ENCODE measurements at regions not wholly inside any gene's neighbourhood (a gene's known extent, or its start where the extent isn't known, plus 50 kb on each side); places are given as distances from the start of the nearest gene placed in this dataset.

GRCh38 chr10:6888434-6888833, 308.4 kb upstream of the PRKCQ start:
- intact Hi-C loops (cut with micrococcal nuclease) (no loop called here), dilution Hi-C loops (cut with MboI; ENCODE audit: extremely low pct_ligation_motif_present, low sequenced_read_pairs) (no loop called here)
- ChIA-PET CTCF (no interaction called here), POLR2A (no interaction called here)
- H3K9me1 ChIP-seq (replicated peaks; ENCODE audit: control insufficient read depth, extremely low read depth, insufficient read depth, low read length) = no peaks in the 10 kb centered on the region
- no peaks in the 10 kb centered on the region for H4K20me1 ChIP-seq (replicated peaks; ENCODE audit: control insufficient read depth, extremely low read depth, insufficient read depth, low read length)
- no peak overlapping the region for H3K9ac ChIP-seq (replicated peaks; ENCODE audit: extremely low read depth, insufficient read depth, low read length)
- no peaks in the 10 kb centered on the region for H3K27me3 ChIP-seq (ENCODE audit: control insufficient read depth in 2 of 2, insufficient read depth in 2 of 2, low read length in 2 of 2)
- no TSS peak for BruUV-seq (replicated peaks)
- FAIRE-seq (no peak), DNase-seq (ENCODE audit: low read depth, low spot score) (no peak)
- no peaks in the 10 kb centered on the region for H3K9me3 ChIP-seq (replicated peaks; ENCODE audit: control insufficient read depth, insufficient read depth, low read length)
- no peak overlapping the region for H3K4me3 ChIP-seq (replicated peaks in 1 of 3; ENCODE audit: insufficient read depth in 1 of 3, low read depth in 1 of 3, low read length in 3 of 3)
- H3K27ac ChIP-seq (ENCODE audit: insufficient read depth, low read depth, low read length) = no peak overlapping the region
- H3K36me3 ChIP-seq (ENCODE audit: control insufficient read depth in 2 of 2, extremely low read depth in 1 of 2, insufficient read depth in 2 of 2, low read length in 2 of 2) = no peaks in the 10 kb centered on the region
- no peaks in the 10 kb centered on the region for H3K4me1 ChIP-seq (ENCODE audit: control insufficient read depth, extremely low read depth, insufficient read depth, low read length)
- no peaks in the 10 kb centered on the region for H3K79me2 ChIP-seq (ENCODE audit: control insufficient read depth, insufficient read depth, low read length)
- TF ChIP-seq POLR2AphosphoS5 (IDR thresholded peaks at IDR 0.05; ENCODE audit: insufficient read depth, low read depth, low read length) (no peak), FOS (IDR thresholded peaks at IDR 0.05; ENCODE audit: borderline replicate concordance, insufficient read depth, low read length) (no peak), JUN (IDR thresholded peaks at IDR 0.05; ENCODE audit: borderline replicate concordance, insufficient read depth, insufficient read length, low read depth) (no peak), MYC (IDR thresholded peaks at IDR 0.05; ENCODE audit: low read depth, low read length) (no peak), POLR2A (IDR thresholded peaks at IDR 0.05; ENCODE audit: low read depth, low read length) (no peak), MAX (IDR thresholded peaks at IDR 0.05; ENCODE audit: insufficient read depth, insufficient read length) (no peak), CTCF (IDR thresholded peaks at IDR 0.05; ENCODE audit: extremely low read depth in 1 of 2, insufficient read depth in 1 of 2, low read depth in 1 of 2, low read length in 2 of 2) (no peak), EZH2 (IDR thresholded peaks at IDR 0.05; ENCODE audit: borderline replicate concordance, low read depth, low read length, severe bottlenecking) (no peak), GATA2 (IDR thresholded peaks at IDR 0.05; ENCODE audit: insufficient read depth, insufficient read length, low read depth, low read length) (no peak)
- H3K4me2 ChIP-seq (ENCODE audit: insufficient read depth, low read length) = no peak overlapping the region
- no peak overlapping the region for H2AFZ ChIP-seq (ENCODE audit: low read depth, low read length)
